ENCODE measurements at regions not wholly inside any gene's neighbourhood (a gene's known extent, or its start where the extent isn't known, plus 50 kb on each side); places are given as distances from the start of the nearest gene placed in this dataset.

- no peaks in the 10 kb centered on the region for H3K79me2 ChIP-seq (ENCODE audit: insufficient read depth, low read length)
- CTCF ChIA-PET, result no interaction called here
- RAD21 ChIA-PET (ENCODE audit: low non-redundant PET in 1 of 2, low total read pairs in 2 of 2, uncharacterized antibody in 2 of 2, unreplicated experiment in 2 of 2), result no interaction called here
- H3K36me3 ChIP-seq (ENCODE audit: control insufficient read depth in 1 of 2, insufficient read depth in 2 of 2, low read length in 2 of 2), result no peaks in the 10 kb centered on the region
- no peaks in the 10 kb centered on the region for H3K27me3 ChIP-seq (ENCODE audit: insufficient read depth, low read length)
- no peaks in the 10 kb centered on the region for H3K4me1 ChIP-seq (ENCODE audit: control insufficient read depth in 1 of 2, insufficient read depth in 2 of 2, low read length in 2 of 2)
- no peak overlapping the region for H3K4me2 ChIP-seq (ENCODE audit: low read length)
- no peak overlapping the region for H3K27ac ChIP-seq (ENCODE audit: low read depth, low read length)
- no peaks in the 10 kb centered on the region for H3K9me3 ChIP-seq (ENCODE audit: control insufficient read depth in 1 of 2, insufficient read depth in 1 of 2, low read depth in 1 of 2, low read length in 2 of 2)
- no peaks in the 10 kb centered on the region for H3K9me2 ChIP-seq (ENCODE audit: insufficient read depth)
- no TSS peak for BruUV-seq (replicated peaks)
- POLR2A ChIA-PET, result no interaction called here
- ATAC-seq (no peak), DNase-seq (ENCODE audit: low read depth, low spot score) (no peak)
- TF ChIP-seq ELF1 (IDR thresholded peaks at IDR 0.05; ENCODE audit: borderline replicate concordance, low read depth) (no peak), SP1 (IDR thresholded peaks at IDR 0.05; ENCODE audit: low read depth) (no peak), RAD21 (IDR thresholded peaks at IDR 0.05; ENCODE audit: low read depth) (no peak), FOSL1 (IDR thresholded peaks at IDR 0.05; ENCODE audit: low read depth) (no peak), ATF3 (IDR thresholded peaks at IDR 0.05) (no peak), EZH2phosphoT487 (IDR thresholded peaks at IDR 0.05; ENCODE audit: borderline replicate concordance) (no peak), CBX3 (IDR thresholded peaks at IDR 0.05; ENCODE audit: low read depth) (no peak), POLR2AphosphoS5 (IDR thresholded peaks at IDR 0.05; ENCODE audit: low read depth, low read length) (no peak)
- intact Hi-C loops (cut with micrococcal nuclease), result no loop called here
- H3K4me3 ChIP-seq (replicated peaks in 1 of 2; ENCODE audit: low read depth in 1 of 2, low read length in 2 of 2), result no peak overlapping the region
- H3K9ac ChIP-seq (ENCODE audit: low read length), result no peak overlapping the region
- no peak overlapping the region for H2AFZ ChIP-seq (ENCODE audit: low read depth, low read length, poor library complexity, severe bottlenecking)
- H4K20me1 ChIP-seq (ENCODE audit: insufficient read depth), result no peaks in the 10 kb centered on the region
These were observed 233.6 kb downstream of the TTLL2 start for GRCh38 chr6:167558246-167559177.

GRCh38 chr6:167559675-167560479 lies 235.0 kb downstream of the TTLL2 start:
- no peak for ATAC-seq
- H3K9me3 ChIP-seq (ENCODE audit: control insufficient read depth in 1 of 2, insufficient read depth in 1 of 2, low read depth in 1 of 2, low read length in 2 of 2), result no peaks in the 10 kb centered on the region
- BruUV-seq (replicated peaks), result no TSS peak
- RAD21 ChIA-PET (ENCODE audit: low non-redundant PET in 1 of 2, low total read pairs in 2 of 2, uncharacterized antibody in 2 of 2, unreplicated experiment in 2 of 2), result no interaction called here
- H3K9ac ChIP-seq (ENCODE audit: low read length), result no peak overlapping the region
- POLR2A ChIA-PET, result no interaction called here
- CTCF ChIA-PET, result no interaction called here
- H3K27me3 ChIP-seq (ENCODE audit: insufficient read depth, low read length), result 0 out of 2 replicates have a peak, but pooled peaks cover 2% of the 10 kb centered on the region
- intact Hi-C loops (cut with micrococcal nuclease), result no loop called here
- no peak overlapping the region for H2AFZ ChIP-seq (ENCODE audit: low read depth, low read length, poor library complexity, severe bottlenecking)
- no peaks in the 10 kb centered on the region for H3K79me2 ChIP-seq (ENCODE audit: insufficient read depth, low read length)
- H4K20me1 ChIP-seq (ENCODE audit: insufficient read depth), result no peaks in the 10 kb centered on the region
- no peaks in the 10 kb centered on the region for H3K9me2 ChIP-seq (ENCODE audit: insufficient read depth)
- H3K4me2 ChIP-seq (ENCODE audit: low read length), result no peak overlapping the region
- no peak overlapping the region for H3K4me3 ChIP-seq (replicated peaks in 1 of 2; ENCODE audit: low read depth in 1 of 2, low read length in 2 of 2)
- TF ChIP-seq ZBTB33 (IDR thresholded peaks at IDR 0.05; ENCODE audit: extremely low read depth, insufficient replicate concordance, low read length) (no peak), CEBPB (IDR thresholded peaks at IDR 0.05; ENCODE audit: low read depth) (no peak), ATF3 (IDR thresholded peaks at IDR 0.05) (no peak)
- TF ChIP-seq, protein P1, sequence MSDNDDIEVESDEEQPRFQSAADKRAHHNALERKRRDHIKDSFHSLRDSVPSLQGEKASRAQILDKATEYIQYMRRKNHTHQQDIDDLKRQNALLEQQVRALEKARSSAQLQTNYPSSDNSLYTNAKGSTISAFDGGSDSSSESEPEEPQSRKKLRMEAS (IDR thresholded peaks at IDR 0.05), result no peak
- TF ChIP-seq, protein P2, sequence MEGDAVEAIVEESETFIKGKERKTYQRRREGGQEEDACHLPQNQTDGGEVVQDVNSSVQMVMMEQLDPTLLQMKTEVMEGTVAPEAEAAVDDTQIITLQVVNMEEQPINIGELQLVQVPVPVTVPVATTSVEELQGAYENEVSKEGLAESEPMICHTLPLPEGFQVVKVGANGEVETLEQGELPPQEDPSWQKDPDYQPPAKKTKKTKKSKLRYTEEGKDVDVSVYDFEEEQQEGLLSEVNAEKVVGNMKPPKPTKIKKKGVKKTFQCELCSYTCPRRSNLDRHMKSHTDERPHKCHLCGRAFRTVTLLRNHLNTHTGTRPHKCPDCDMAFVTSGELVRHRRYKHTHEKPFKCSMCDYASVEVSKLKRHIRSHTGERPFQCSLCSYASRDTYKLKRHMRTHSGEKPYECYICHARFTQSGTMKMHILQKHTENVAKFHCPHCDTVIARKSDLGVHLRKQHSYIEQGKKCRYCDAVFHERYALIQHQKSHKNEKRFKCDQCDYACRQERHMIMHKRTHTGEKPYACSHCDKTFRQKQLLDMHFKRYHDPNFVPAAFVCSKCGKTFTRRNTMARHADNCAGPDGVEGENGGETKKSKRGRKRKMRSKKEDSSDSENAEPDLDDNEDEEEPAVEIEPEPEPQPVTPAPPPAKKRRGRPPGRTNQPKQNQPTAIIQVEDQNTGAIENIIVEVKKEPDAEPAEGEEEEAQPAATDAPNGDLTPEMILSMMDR (IDR thresholded peaks at IDR 0.05 in 2 of 3, conservative IDR thresholded peaks at IDR 0.05 in 1 of 3; ENCODE audit: borderline replicate concordance in 1 of 3, insufficient read depth in 1 of 3, low read depth in 2 of 3, low read length in 2 of 3), result no peak
- DNase-seq (ENCODE audit: low read depth, low spot score), result no peak
- no peaks in the 10 kb centered on the region for H3K36me3 ChIP-seq (ENCODE audit: control insufficient read depth in 1 of 2, insufficient read depth in 2 of 2, low read length in 2 of 2)
- no peak overlapping the region for H3K27ac ChIP-seq (ENCODE audit: low read depth, low read length)
- no peaks in the 10 kb centered on the region for H3K4me1 ChIP-seq (ENCODE audit: control insufficient read depth in 1 of 2, insufficient read depth in 2 of 2, low read length in 2 of 2)

Data from HCT116 (cell line).